Endothelial cell of umbilical vein (primary cell): ENCODE measurements at regions not wholly inside any gene's neighbourhood (a gene's known extent, or its start where the extent isn't known, plus 50 kb on each side); places are given as distances from the start of the nearest gene placed in this dataset.

Experiments
- EZH2 ChIP-seq: IDR thresholded peaks from 2 replicates; pipeline ENCODE4 v1.6.1; 2012; ENCODE audit warnings: borderline replicate concordance, low read depth, mild to moderate bottlenecking, moderate library complexity, low read length, inconsistent platforms; ENCODE audit not compliant: severe bottlenecking
- FOS ChIP-seq: IDR thresholded peaks from 2 replicates; pipeline ENCODE4 v1.6.1; 2011; ENCODE audit warnings: mild to moderate bottlenecking, low read length, moderate library complexity, borderline replicate concordance; ENCODE audit not compliant: insufficient read depth
- GATA2 ChIP-seq: IDR thresholded peaks from 2 replicates; pipeline ENCODE4 v1.7.0; 2011; ENCODE audit warnings: low read depth, mild to moderate bottlenecking, moderate library complexity, mixed read lengths, low read length; ENCODE audit not compliant: insufficient read length, insufficient read depth
- JUN ChIP-seq: IDR thresholded peaks from 2 replicates; pipeline ENCODE4 v1.6.1; 2011; ENCODE audit warnings: borderline replicate concordance, low read depth; ENCODE audit not compliant: insufficient read length, insufficient read depth
- MYC ChIP-seq: IDR thresholded peaks from one replicate; pipeline ENCODE4 v1.6.1; 2011; ENCODE audit warnings: mild to moderate bottlenecking, low read depth, low read length
- POLR2A ChIP-seq: IDR thresholded peaks from 2 replicates; pipeline ENCODE4 v1.6.1; 2012; ENCODE audit warnings: low read depth, mild to moderate bottlenecking, control low read depth, low read length
- POLR2AphosphoS5 ChIP-seq: IDR thresholded peaks from 2 replicates; pipeline ENCODE4 v1.6.1; 2012; ENCODE audit warnings: low read depth, mild to moderate bottlenecking, control low read depth, low read length, moderate library complexity; ENCODE audit not compliant: insufficient read depth
- TF ChIP-seq, protein P1 (sequence below), 2 donors: IDR thresholded peaks; 1 replicate in 1 of 2; 2 replicates in 1 of 2; pipeline ENCODE4 v1.5.1; 2011; ENCODE audit warnings: low read length in 2 of 2, mild to moderate bottlenecking in 2 of 2, moderate library complexity in 2 of 2, control low read depth in 1 of 2, inconsistent platforms in 1 of 2, low read depth in 1 of 2; ENCODE audit not compliant: insufficient read depth in 1 of 2; ENCODE audit errors: extremely low read depth in 1 of 2
- TF ChIP-seq, protein P2 (sequence below): IDR thresholded peaks from 2 replicates; pipeline ENCODE4 v1.6.1; 2011; ENCODE audit not compliant: insufficient read depth, insufficient read length

DNA sequence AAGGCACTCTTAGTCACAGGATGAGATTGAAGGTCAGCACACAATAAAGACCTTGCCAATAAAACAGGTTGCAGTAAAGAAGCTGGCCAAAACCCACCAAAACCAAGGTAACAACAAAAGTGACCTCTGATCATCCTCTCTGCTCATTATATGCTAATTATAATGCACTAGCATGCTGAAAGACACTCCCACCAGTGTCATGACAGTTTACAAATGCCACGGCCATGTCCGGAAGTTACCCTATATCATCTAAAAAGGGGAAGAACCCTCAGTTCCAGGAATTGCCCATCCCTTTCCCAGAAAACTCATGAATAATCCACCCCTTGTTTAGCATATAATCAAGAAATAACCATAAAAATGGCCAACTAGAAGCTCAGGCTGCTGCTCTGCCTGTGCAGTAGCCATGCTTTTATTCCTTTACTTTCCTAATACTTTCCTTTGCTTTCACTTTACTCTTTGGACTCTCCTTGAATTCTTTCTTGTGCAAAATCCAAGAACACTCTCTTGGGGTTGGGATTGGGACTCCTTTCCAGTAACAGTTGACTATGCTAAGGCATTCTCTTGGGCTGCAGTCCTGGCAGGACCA, 527.3 kb upstream of the MAP3K7 start:
- TF ChIP-seq, protein P1, sequence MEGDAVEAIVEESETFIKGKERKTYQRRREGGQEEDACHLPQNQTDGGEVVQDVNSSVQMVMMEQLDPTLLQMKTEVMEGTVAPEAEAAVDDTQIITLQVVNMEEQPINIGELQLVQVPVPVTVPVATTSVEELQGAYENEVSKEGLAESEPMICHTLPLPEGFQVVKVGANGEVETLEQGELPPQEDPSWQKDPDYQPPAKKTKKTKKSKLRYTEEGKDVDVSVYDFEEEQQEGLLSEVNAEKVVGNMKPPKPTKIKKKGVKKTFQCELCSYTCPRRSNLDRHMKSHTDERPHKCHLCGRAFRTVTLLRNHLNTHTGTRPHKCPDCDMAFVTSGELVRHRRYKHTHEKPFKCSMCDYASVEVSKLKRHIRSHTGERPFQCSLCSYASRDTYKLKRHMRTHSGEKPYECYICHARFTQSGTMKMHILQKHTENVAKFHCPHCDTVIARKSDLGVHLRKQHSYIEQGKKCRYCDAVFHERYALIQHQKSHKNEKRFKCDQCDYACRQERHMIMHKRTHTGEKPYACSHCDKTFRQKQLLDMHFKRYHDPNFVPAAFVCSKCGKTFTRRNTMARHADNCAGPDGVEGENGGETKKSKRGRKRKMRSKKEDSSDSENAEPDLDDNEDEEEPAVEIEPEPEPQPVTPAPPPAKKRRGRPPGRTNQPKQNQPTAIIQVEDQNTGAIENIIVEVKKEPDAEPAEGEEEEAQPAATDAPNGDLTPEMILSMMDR (IDR thresholded peaks at IDR 0.05; ENCODE audit: extremely low read depth in 1 of 2, insufficient read depth in 1 of 2, low read depth in 1 of 2, low read length in 2 of 2), result no peak
- TF ChIP-seq, protein P2, sequence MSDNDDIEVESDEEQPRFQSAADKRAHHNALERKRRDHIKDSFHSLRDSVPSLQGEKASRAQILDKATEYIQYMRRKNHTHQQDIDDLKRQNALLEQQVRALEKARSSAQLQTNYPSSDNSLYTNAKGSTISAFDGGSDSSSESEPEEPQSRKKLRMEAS, result no peak
- TF ChIP-seq POLR2A (no peak), JUN (no peak), POLR2AphosphoS5 (no peak), EZH2 (no peak), GATA2 (no peak), MYC (no peak), FOS (no peak)
